CD14-positive monocyte (primary cell): ENCODE measurements at regions not wholly inside any gene's neighbourhood (a gene's known extent, or its start where the extent isn't known, plus 50 kb on each side); places are given as distances from the start of the nearest gene placed in this dataset.

ENCODE experiments used
- DNase-seq, 3 donors: peaks; one replicate each; pipeline ENCODE4 v3.0.0-alpha.2; 2011 to 2022
- H2AFZ ChIP-seq: 2 replicates; pipeline ENCODE4 v1.6.0; 2012; ENCODE audit warnings: mild to moderate bottlenecking, low read depth, low read length, inconsistent platforms; ENCODE audit not compliant: insufficient read depth, poor library complexity, severe bottlenecking
- H3K27ac ChIP-seq, 2 donors: 1 replicate in 1 of 2; 2 replicates in 1 of 2; pipeline ENCODE4 v1.5.1; 2012 to 2013; ENCODE audit warnings: low read length in 2 of 2, control low read depth in 1 of 2, inconsistent platforms in 1 of 2, low read depth in 1 of 2, mild to moderate bottlenecking in 1 of 2
- H3K27me3 ChIP-seq, 2 donors: one replicate each; pipeline versions ENCODE4 v1.6.0 to v1.6.1; 2011 to 2013; ENCODE audit warnings: low read length in 2 of 2; ENCODE audit not compliant: control insufficient read depth in 2 of 2, insufficient read depth in 2 of 2
- H3K36me3 ChIP-seq, 2 donors: replicated peaks in 1 of 2; 1 replicate in 1 of 2; 2 replicates in 1 of 2; pipeline versions ENCODE4 v1.5.1 to v1.6.1; 2012 to 2013; ENCODE audit warnings: low read length in 2 of 2, control low read depth in 1 of 2, inconsistent platforms in 1 of 2, mild to moderate bottlenecking in 1 of 2; ENCODE audit not compliant: insufficient read depth in 2 of 2, control insufficient read depth in 1 of 2
- H3K4me1 ChIP-seq, 2 donors: 1 replicate in 1 of 2; 2 replicates in 1 of 2; pipeline versions ENCODE4 v1.5.1 to v1.6.1; 2012 to 2013; ENCODE audit warnings: low read length in 2 of 2, control low read depth in 1 of 2, inconsistent platforms in 1 of 2, mild to moderate bottlenecking in 1 of 2, moderate library complexity in 1 of 2; ENCODE audit not compliant: insufficient read depth in 2 of 2, control insufficient read depth in 1 of 2
- H3K4me2 ChIP-seq: replicated peaks from 2 replicates; pipeline ENCODE3; 2012; ENCODE audit warnings: low read length, moderate library complexity, mild to moderate bottlenecking; ENCODE audit not compliant: poor library complexity, severe bottlenecking; ENCODE audit errors: extremely low read depth
- H3K4me3 ChIP-seq, 3 experiments: fragments of 200-600 bp in 1 of 3; sonication (generic) in 1 of 3; replicated peaks in 1 of 3; 1 replicate in 2 of 3; 2 replicates in 1 of 3; pipeline ENCODE4 v1.5.1; 2011 to 2013; ENCODE audit warnings: low read length in 3 of 3, mild to moderate bottlenecking in 3 of 3, control low read depth in 2 of 3, low read depth in 2 of 3, inconsistent platforms in 1 of 3, moderate library complexity in 1 of 3
- H3K79me2 ChIP-seq: 2 replicates; pipeline ENCODE4 v1.6.0; 2012; ENCODE audit warnings: mild to moderate bottlenecking, control low read depth, inconsistent platforms, low read length, moderate library complexity; ENCODE audit not compliant: insufficient read depth
- H3K9ac ChIP-seq: 2 replicates; pipeline ENCODE4 v1.6.0; 2017; ENCODE audit warnings: low read length, mild to moderate bottlenecking; ENCODE audit not compliant: insufficient read depth, poor library complexity, severe bottlenecking
- H3K9me3 ChIP-seq, 2 donors: replicated peaks in 1 of 2; 1 replicate in 1 of 2; 2 replicates in 1 of 2; pipeline versions ENCODE4 v1.5.1 to v1.6.1; 2012 to 2013; ENCODE audit warnings: low read length in 2 of 2, control low read depth in 1 of 2; ENCODE audit not compliant: control insufficient read depth in 1 of 2, insufficient read depth in 1 of 2
- H4K20me1 ChIP-seq: 2 replicates; pipeline ENCODE4 v1.6.0; 2012; ENCODE audit warnings: mild to moderate bottlenecking, low read length, control low read depth, moderate library complexity; ENCODE audit not compliant: insufficient read depth
- H3K27ac Mint-ChIP-seq, 7 donors: one replicate each; pipeline ENCODE4 v1.8.0; 2020; ENCODE audit warnings: mild to moderate bottlenecking in 7 of 7, mixed read lengths in 7 of 7, moderate library complexity in 6 of 7, inconsistent platforms in 2 of 7
- H3K27me3 Mint-ChIP-seq, 3 donors: one replicate each; pipeline ENCODE4 v1.8.0; 2021 to 2022; ENCODE audit warnings: low read depth in 3 of 3, mild to moderate bottlenecking in 3 of 3, mixed read lengths in 3 of 3, moderate library complexity in 3 of 3, inconsistent platforms in 1 of 3
- H3K36me3 Mint-ChIP-seq, 2 donors: one replicate each; pipeline ENCODE4 v1.8.0; 2020; ENCODE audit warnings: mixed read lengths in 2 of 2, inconsistent platforms in 1 of 2, mild to moderate bottlenecking in 1 of 2
- H3K4me1 Mint-ChIP-seq: one replicate; pipeline ENCODE4 v1.8.0; 2020; ENCODE audit warnings: mild to moderate bottlenecking, mixed read lengths
- H3K4me3 Mint-ChIP-seq, 2 donors: one replicate each; pipeline ENCODE4 v1.8.0; 2020; ENCODE audit warnings: mild to moderate bottlenecking in 2 of 2, mixed read lengths in 2 of 2, moderate library complexity in 1 of 2
- H3K9me3 Mint-ChIP-seq, 7 donors: one replicate each; pipeline ENCODE4 v1.8.0; 2020 to 2022; ENCODE audit warnings: mixed read lengths in 7 of 7, mild to moderate bottlenecking in 6 of 7, moderate library complexity in 6 of 7, inconsistent platforms in 2 of 7
- CTCF ChIP-seq: fragments of 200-600 bp; IDR thresholded peaks from one replicate; pipeline ENCODE4 v1.8.0; 2022; ENCODE audit warnings: antibody characterized with exemption, mild to moderate bottlenecking
- WGBS: methylation state at CpG from one replicate; pipeline ENCODE4 v1.1.5; 2013; ENCODE audit warnings: missing lambda C conversion rate; ENCODE audit not compliant: insufficient coverage; 5-methylcytosine and 5-hydroxymethylcytosine counted together
- intact Hi-C, 2 donors: fragments of 100-400 bp; cut with micrococcal nuclease; formaldehyde crosslinking; loops; one replicate each; pipeline versions ENCODE4 v1.15.0 to v1.15.1; 2023

- no peak overlapping the region for H3K4me3 Mint-ChIP-seq
- TF ChIP-seq CTCF, result no peak
- no peak for DNase-seq
- Histone ChIP-seq H3K79me2 (no peaks in the 10 kb centered on the region), H3K27me3 (no peaks in the 10 kb centered on the region), H4K20me1 (no peaks in the 10 kb centered on the region), H3K4me2 (no peak overlapping the region), H3K27ac (no peak overlapping the region), H3K4me1 (peaks cover 0 to 4% of the 10 kb centered on the region in 2 donors), H3K9ac (no peak overlapping the region), H3K9me3 (no peaks in the 10 kb centered on the region), H3K36me3 (no peaks in the 10 kb centered on the region), H2AFZ (no peak overlapping the region), H3K4me3 (no peak overlapping the region)
- peaks cover 5% of the 10 kb centered on the region for H3K4me1 Mint-ChIP-seq
- no CpG with 5 or more reads among the region's 2 CpGs for WGBS
- H3K27me3 Mint-ChIP-seq, result peaks cover 0 to 2% (median 0%) of the 10 kb centered on the region in 3 donors
- H3K27ac Mint-ChIP-seq, result no peak overlapping the region
- intact Hi-C loops, result no loop called here
- no peaks in the 10 kb centered on the region for H3K36me3 Mint-ChIP-seq
- no peaks in the 10 kb centered on the region for H3K9me3 Mint-ChIP-seq
Measured at GRCh38 chr1:94661431-94661932, 119.9 kb upstream of the F3 start.

GRCh38 chr1:94660994-94661393 is 119.4 kb upstream of the F3 start:
- Histone ChIP-seq H3K9ac (no peak overlapping the region), H3K4me2 (no peak overlapping the region), H3K79me2 (no peaks in the 10 kb centered on the region), H2AFZ (no peak overlapping the region), H3K36me3 (no peaks in the 10 kb centered on the region), H3K4me1 (peaks cover 0 to under 1% of the 10 kb centered on the region in 2 donors), H3K27ac (no peak overlapping the region), H3K9me3 (no peaks in the 10 kb centered on the region), H4K20me1 (no peaks in the 10 kb centered on the region), H3K27me3 (no peaks in the 10 kb centered on the region), H3K4me3 (no peak overlapping the region)
- Mint-ChIP-seq H3K27ac (no peak overlapping the region), H3K36me3 (no peaks in the 10 kb centered on the region), H3K9me3 (no peaks in the 10 kb centered on the region), H3K4me1 (peaks cover under 1% of the 10 kb centered on the region), H3K4me3 (no peak overlapping the region), H3K27me3 (peaks cover 0 to 2% (median 0%) of the 10 kb centered on the region in 3 donors)
- no peak for TF ChIP-seq CTCF
- no peak for DNase-seq
- intact Hi-C loops, result no loop called here
